Nephron (organoid): ENCODE measurements at regions not wholly inside any gene's neighbourhood (a gene's known extent, or its start where the extent isn't known, plus 50 kb on each side); places are given as distances from the start of the nearest gene placed in this dataset.

Experiments used
- H3K27ac Mint-ChIP-seq, 3 experiments: 2 replicates each; pipeline ENCODE4 v1.8.0; 2020; ENCODE audit warnings: mixed read lengths in 3 of 3, mild to moderate bottlenecking in 2 of 3, moderate library complexity in 1 of 3
- H3K27me3 Mint-ChIP-seq: 2 replicates; pipeline ENCODE4 v1.8.0; 2021; ENCODE audit warnings: low read depth, mild to moderate bottlenecking, moderate library complexity, mixed read lengths
- H3K36me3 Mint-ChIP-seq: 2 replicates; pipeline ENCODE4 v1.8.0; 2020; ENCODE audit warnings: low read depth, mixed read lengths
- H3K4me1 Mint-ChIP-seq: 2 replicates; pipeline ENCODE4 v1.8.0; 2020; ENCODE audit warnings: mixed read lengths
- H3K4me3 Mint-ChIP-seq, 3 experiments: 2 replicates each; pipeline ENCODE4 v1.8.0; 2020; ENCODE audit warnings: mild to moderate bottlenecking in 3 of 3, mixed read lengths in 3 of 3, moderate library complexity in 2 of 3
- H3K9me3 Mint-ChIP-seq: 2 replicates; pipeline ENCODE4 v1.8.0; 2020; ENCODE audit warnings: mixed read lengths
- CTCF ChIP-seq, 3 experiments: fragments of 200-600 bp; sonication (generic); IDR thresholded peaks; one replicate each; pipeline ENCODE4 v1.5.0; 2021; ENCODE audit warnings: antibody characterized with exemption in 3 of 3; ENCODE audit not compliant: unreplicated experiment in 3 of 3

- H3K9me3 Mint-ChIP-seq = no peaks in the 10 kb centered on the region
Observed at GRCh38 chr5:128736553-128736952, 198.5 kb upstream of the FBN2 start.

GRCh38 chr5:128749136-128749898 is 211.3 kb upstream of the FBN2 start:
- Mint-ChIP-seq H3K27me3 (no peaks in the 10 kb centered on the region), H3K36me3 (no peaks in the 10 kb centered on the region), H3K4me1 (peaks cover 19% of the 10 kb centered on the region), H3K4me3 (peak overlapping the region in 2 of 3 experiments; percentile 41 to 60), H3K9me3 (no peaks in the 10 kb centered on the region), H3K27ac (peak overlapping the region; percentile 34 to 87 (median 85))
- no peak for TF ChIP-seq CTCF (IDR thresholded peaks at IDR 0.05; ENCODE audit: unreplicated experiment in 3 of 3)

More at GRCh38 chr5:128736553-128736952, 198.5 kb upstream of the FBN2 start:
- TF ChIP-seq CTCF (IDR thresholded peaks at IDR 0.05; ENCODE audit: unreplicated experiment in 3 of 3) = no peak
- Mint-ChIP-seq H3K36me3 (no peaks in the 10 kb centered on the region), H3K27ac (no peak overlapping the region), H3K4me3 (no peak overlapping the region), H3K4me1 (no peaks in the 10 kb centered on the region), H3K27me3 (no peaks in the 10 kb centered on the region)

GRCh38 chr5:128750155-128750554 is 212.1 kb upstream of the FBN2 start:
- Mint-ChIP-seq H3K27me3 (no peaks in the 10 kb centered on the region), H3K9me3 (no peaks in the 10 kb centered on the region), H3K4me1 (peaks cover 26% of the 10 kb centered on the region), H3K4me3 (no peak overlapping the region), H3K36me3 (no peaks in the 10 kb centered on the region), H3K27ac (peak overlapping the region in 1 of 3 experiments; percentile 85)
- TF ChIP-seq CTCF (IDR thresholded peaks at IDR 0.05; ENCODE audit: unreplicated experiment in 3 of 3) = no peak

- Mint-ChIP-seq H3K4me1 (peaks cover 33% of the 10 kb centered on the region), H3K27me3 (no peaks in the 10 kb centered on the region), H3K36me3 (no peaks in the 10 kb centered on the region), H3K27ac (peak overlapping the region; percentile 58 to 83 (median 79)), H3K4me3 (no peak overlapping the region), H3K9me3 (peaks cover 8% of the 10 kb centered on the region)
- TF ChIP-seq CTCF (IDR thresholded peaks at IDR 0.05; ENCODE audit: unreplicated experiment in 3 of 3) = no peak
Observed at GRCh38 chr5:128757196-128757959, 207.9 kb upstream of the SLC27A6 start.

- Mint-ChIP-seq H3K9me3 (peaks cover 8% of the 10 kb centered on the region), H3K4me1 (peaks cover 43% of the 10 kb centered on the region), H3K27me3 (no peaks in the 10 kb centered on the region), H3K36me3 (no peaks in the 10 kb centered on the region), H3K27ac (peak overlapping the region in 1 of 3 experiments; percentile 33), H3K4me3 (no peak overlapping the region)
- no peak for TF ChIP-seq CTCF (IDR thresholded peaks at IDR 0.05; ENCODE audit: unreplicated experiment in 3 of 3)
Observed at GRCh38 chr5:128762661-128763306, 202.5 kb upstream of the SLC27A6 start.
